Activated CD8-positive, alpha-beta T cell treated with anti-CD3 and anti-CD28 coated beads, Interleukin-2, amount 10 ng/mL, durations not matched to agents 7 days and 5 days (primary cell): ENCODE measurements at regions not wholly inside any gene's neighbourhood (a gene's known extent, or its start where the extent isn't known, plus 50 kb on each side); places are given as distances from the start of the nearest gene placed in this dataset.
A peak's percentile ranks its signal among the peaks of the same experiment; 100 is the strongest.
"Not testable (repeated sequence)": the region's sequence is repeated elsewhere in the genome, so short reads cannot be mapped to it uniquely, and the experiment has no call there.

Experiments
- ATAC-seq: fragments of 150-1000 bp; cut with Tn5 transposase; one replicate; pipeline ENCODE4 v1.10.0; 2021; ENCODE audit warnings: moderate library complexity
- CTCF ChIA-PET: fragments of 350-600 bp; sonication (Branson Sonifier 250); formaldehyde crosslinking; loops from one replicate; lab custom pipeline; 2021; ENCODE audit warnings: antibody characterized with exemption; lab: Charles Lee
- POLR2A ChIA-PET: fragments of 350-600 bp; sonication (Branson Sonifier 250); formaldehyde crosslinking; loops from one replicate; lab custom pipeline; 2021; ENCODE audit warnings: antibody characterized with exemption; lab: Charles Lee
- DNase-seq: peaks from one replicate; pipeline ENCODE4 v3.0.0-alpha.2; 2020
- H3K27ac Mint-ChIP-seq: one replicate; pipeline ENCODE4 v1.8.0; 2021; ENCODE audit warnings: mild to moderate bottlenecking, mixed read lengths
- H3K27me3 Mint-ChIP-seq: one replicate; pipeline ENCODE4 v1.8.0; 2021; ENCODE audit warnings: low read depth, mixed read lengths
- H3K36me3 Mint-ChIP-seq: one replicate; pipeline ENCODE4 v1.8.0; 2021; ENCODE audit warnings: low read depth, mixed read lengths
- H3K4me1 Mint-ChIP-seq: one replicate; pipeline ENCODE4 v1.8.0; 2021; ENCODE audit warnings: low read depth, mixed read lengths
- H3K4me3 Mint-ChIP-seq: one replicate; pipeline ENCODE4 v1.8.0; 2021; ENCODE audit warnings: mild to moderate bottlenecking, mixed read lengths
- H3K9me3 Mint-ChIP-seq: one replicate; pipeline ENCODE4 v1.8.0; 2022; ENCODE audit warnings: mixed read lengths; ENCODE audit not compliant: insufficient read depth

DNA sequence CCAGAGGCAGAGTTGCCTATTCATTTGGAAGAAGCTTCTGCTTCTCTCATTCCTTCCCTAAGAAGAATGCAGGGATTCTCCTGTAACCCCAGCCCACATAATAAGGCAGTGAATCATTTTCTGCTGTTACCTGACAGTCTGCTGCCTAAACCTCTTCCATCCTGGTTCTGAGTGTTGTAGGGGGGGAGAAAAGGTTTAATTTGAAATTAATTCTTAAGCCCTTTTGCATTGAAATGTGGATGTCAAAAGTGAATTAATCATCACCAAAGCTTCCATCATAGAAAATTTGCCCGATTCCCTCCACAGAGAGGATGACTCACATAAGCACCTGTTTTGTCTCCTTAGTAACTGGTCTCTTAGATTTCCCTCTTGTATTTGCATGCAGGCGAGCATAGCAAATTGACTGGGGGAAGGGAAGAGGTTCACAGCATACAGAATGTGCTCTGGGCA is 146.7 kb upstream of the FNDC3A start:
- ChIA-PET CTCF (interaction anchor here (1.6 kb wide), 1 partner anchor 15 kb away, joined by 4 read pairs; no protein-coding TSS in a partner anchor), POLR2A (no interaction called here)
- Mint-ChIP-seq H3K9me3 (peaks cover 11% of the 10 kb centered on the region), H3K27ac (no peak overlapping the region), H3K27me3 (no peaks in the 10 kb centered on the region), H3K4me1 (peaks cover 25% of the 10 kb centered on the region), H3K36me3 (peaks cover 11% of the 10 kb centered on the region), H3K4me3 (no peak overlapping the region)
- peak; percentile 70 for ATAC-seq
- no peak for DNase-seq

DNA sequence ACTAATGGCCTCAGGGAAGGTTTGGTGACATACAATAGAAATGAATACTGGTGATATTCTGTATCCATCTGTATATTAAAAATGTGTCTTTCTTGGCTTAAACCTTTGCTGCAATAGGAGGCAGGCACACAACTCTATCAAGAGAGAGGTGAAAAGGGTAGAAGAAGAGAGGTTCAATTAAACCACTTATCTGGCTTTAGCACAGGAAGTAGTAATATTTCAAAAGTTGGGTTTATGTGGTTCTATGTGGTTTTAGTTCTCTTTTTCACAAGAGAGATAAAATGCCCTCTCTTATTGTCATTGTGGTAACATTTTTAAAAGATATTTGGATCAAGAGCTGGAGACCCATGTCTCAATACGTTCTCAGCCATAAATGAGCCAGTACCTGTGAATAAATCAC is 146.2 kb upstream of the FNDC3A start:
- H3K4me1 Mint-ChIP-seq = peaks cover 25% of the 10 kb centered on the region
- H3K27ac Mint-ChIP-seq = no peak overlapping the region
- peaks cover 16% of the 10 kb centered on the region for H3K9me3 Mint-ChIP-seq
- CTCF ChIA-PET = interaction anchor here (0.9 to 1.6 kb wide), 3 partner anchors 12 to 58 kb away, joined by 3 to 5 read pairs (median 4); no protein-coding TSS in a partner anchor
- peaks cover 11% of the 10 kb centered on the region for H3K36me3 Mint-ChIP-seq
- no peak overlapping the region for H3K4me3 Mint-ChIP-seq
- POLR2A ChIA-PET = interaction anchor here (0.6 kb wide), 1 partner anchor 175 kb away, joined by 4 read pairs; no protein-coding TSS in a partner anchor
- ATAC-seq = peak; percentile 57
- no peak for DNase-seq
- H3K27me3 Mint-ChIP-seq = no peaks in the 10 kb centered on the region

DNA sequence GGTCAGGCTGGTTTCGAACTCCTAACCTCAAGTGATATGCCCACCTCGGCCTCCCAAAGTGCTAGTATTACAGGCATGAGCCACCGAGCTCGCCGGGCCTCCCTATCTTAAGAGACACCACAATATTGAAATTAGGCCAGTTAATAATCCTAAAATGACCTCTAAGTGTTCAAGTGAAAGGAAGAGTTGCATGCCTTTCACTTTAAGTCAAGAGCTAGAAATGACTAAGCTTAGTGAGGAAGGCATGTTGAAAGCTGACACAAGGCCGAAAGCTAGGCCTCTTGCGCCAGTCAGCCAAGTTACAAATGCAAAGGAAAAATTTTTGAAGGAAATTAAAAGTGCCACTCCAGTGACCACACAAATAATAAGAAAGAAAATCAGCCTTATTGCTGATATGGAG is 144.5 kb upstream of the FNDC3A start:
- ChIA-PET POLR2A (no interaction called here), CTCF (interaction anchor here (0.6 to 2.4 kb wide), 5 partner anchors 10 to 925 kb away, joined by 3 to 5 read pairs (median 3); no protein-coding TSS in a partner anchor)
- peaks cover 11% of the 10 kb centered on the region for H3K36me3 Mint-ChIP-seq
- H3K27me3 Mint-ChIP-seq = no peaks in the 10 kb centered on the region
- no peak for ATAC-seq
- H3K27ac Mint-ChIP-seq = no peak overlapping the region
- no peak overlapping the region for H3K4me3 Mint-ChIP-seq
- DNase-seq = no peak
- peaks cover 25% of the 10 kb centered on the region for H3K4me1 Mint-ChIP-seq
- peaks cover 18% of the 10 kb centered on the region for H3K9me3 Mint-ChIP-seq

- ChIA-PET POLR2A (no interaction called here), CTCF (interaction anchor here (2.4 kb wide), 1 partner anchor 12 kb away, joined by 5 read pairs; no protein-coding TSS in a partner anchor)
- Mint-ChIP-seq H3K27me3 (no peaks in the 10 kb centered on the region), H3K4me3 (no peak overlapping the region), H3K27ac (no peak overlapping the region), H3K9me3 (peaks cover 6% of the 10 kb centered on the region), H3K4me1 (peaks cover 25% of the 10 kb centered on the region), H3K36me3 (peaks cover 1% of the 10 kb centered on the region)
- DNase-seq (no peak), ATAC-seq (no peak)
Measured at GRCh38 chr13:48833412-48833811, 142.3 kb upstream of the FNDC3A start.

DNA sequence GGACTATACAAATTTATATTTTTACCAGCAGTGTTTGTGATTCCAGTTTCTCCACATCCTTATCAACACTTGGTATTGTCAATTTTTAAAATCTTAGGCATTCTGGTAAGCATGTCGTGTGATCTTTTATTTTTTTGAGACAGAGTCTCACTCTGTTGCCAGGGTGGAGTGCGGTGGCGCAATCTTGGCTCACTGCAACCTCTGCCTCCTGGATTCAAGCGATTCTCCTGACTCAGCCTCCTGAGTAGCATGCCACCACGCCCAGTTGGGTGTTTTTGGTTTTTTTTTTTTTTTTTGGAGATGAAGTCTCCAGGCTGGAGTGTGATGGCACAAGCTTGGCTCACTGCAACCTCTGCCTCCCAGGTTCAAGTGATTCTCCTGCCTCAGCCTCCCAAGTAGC is 140.4 kb upstream of the FNDC3A start:
- ATAC-seq, H3K27ac Mint-ChIP-seq, H3K4me1 Mint-ChIP-seq, CTCF ChIA-PET, H3K4me3 Mint-ChIP-seq, H3K36me3 Mint-ChIP-seq, DNase-seq, H3K27me3 Mint-ChIP-seq, H3K9me3 Mint-ChIP-seq, POLR2A ChIA-PET: not testable (repeated sequence)

DNA sequence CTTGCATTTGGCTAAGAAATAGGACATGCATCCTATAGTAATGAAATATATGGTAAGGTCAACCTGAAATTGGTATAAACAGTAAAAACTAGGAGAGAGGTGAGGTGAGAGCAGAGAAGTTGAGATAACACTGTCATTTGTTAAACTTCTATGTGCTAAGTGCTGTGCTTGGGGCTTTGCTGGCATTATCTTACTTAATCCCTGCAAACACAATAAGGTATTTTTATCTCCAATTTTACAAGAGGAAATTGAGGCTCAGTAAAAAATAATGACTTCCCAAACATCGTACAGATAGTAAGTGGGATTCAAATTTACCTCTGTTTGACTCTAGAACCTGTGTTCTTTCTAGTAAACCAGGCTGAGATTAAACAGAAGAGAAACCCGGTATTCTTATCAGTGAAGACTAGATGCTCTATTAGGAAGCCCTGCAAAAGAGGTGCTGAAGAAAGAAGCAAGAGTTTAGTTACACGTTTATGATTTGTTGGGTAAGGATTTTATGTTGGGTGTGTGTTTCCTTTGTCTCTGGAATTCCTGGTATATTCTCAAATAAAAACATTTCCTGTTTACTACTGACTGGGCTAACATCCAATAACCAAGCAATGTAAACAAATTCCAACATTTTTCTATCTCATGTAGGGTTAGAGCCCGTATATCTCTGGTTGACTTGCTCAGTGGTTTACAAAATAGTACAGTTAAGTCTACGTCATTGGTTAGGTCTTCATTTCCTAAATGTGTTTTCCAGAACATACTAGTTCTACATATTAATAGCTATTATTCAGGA is 137.3 kb upstream of the FNDC3A start:
- DNase-seq (no peak), ATAC-seq (no peak)
- no peaks in the 10 kb centered on the region for H3K36me3 Mint-ChIP-seq
- H3K4me1 Mint-ChIP-seq = no peaks in the 10 kb centered on the region
- POLR2A ChIA-PET = no interaction called here
- CTCF ChIA-PET = interaction anchor here (1.0 kb wide), 1 partner anchor 58 kb away, joined by 3 read pairs; no protein-coding TSS in a partner anchor
- no peak overlapping the region for H3K4me3 Mint-ChIP-seq
- no peak overlapping the region for H3K27ac Mint-ChIP-seq
- H3K9me3 Mint-ChIP-seq = peaks cover 6% of the 10 kb centered on the region
- H3K27me3 Mint-ChIP-seq = peaks cover 10% of the 10 kb centered on the region

GRCh38 chr13:48839171-48839570 is 136.5 kb upstream of the FNDC3A start:
- H3K27me3 Mint-ChIP-seq = peaks cover 10% of the 10 kb centered on the region
- no peak overlapping the region for H3K4me3 Mint-ChIP-seq
- POLR2A ChIA-PET = no interaction called here
- no peaks in the 10 kb centered on the region for H3K4me1 Mint-ChIP-seq
- H3K36me3 Mint-ChIP-seq = no peaks in the 10 kb centered on the region
- ATAC-seq = no peak
- no peak for DNase-seq
- H3K27ac Mint-ChIP-seq = no peak overlapping the region
- peaks cover 5% of the 10 kb centered on the region for H3K9me3 Mint-ChIP-seq
- CTCF ChIA-PET = interaction anchor here (1.0 kb wide), 1 partner anchor 58 kb away, joined by 3 read pairs; no protein-coding TSS in a partner anchor

- H3K27ac Mint-ChIP-seq = no peak overlapping the region
- POLR2A ChIA-PET = no interaction called here
- DNase-seq (no peak), ATAC-seq (no peak)
- H3K27me3 Mint-ChIP-seq = peaks cover 10% of the 10 kb centered on the region
- H3K4me1 Mint-ChIP-seq = no peaks in the 10 kb centered on the region
- H3K36me3 Mint-ChIP-seq = no peaks in the 10 kb centered on the region
- CTCF ChIA-PET = no interaction called here
- no peak overlapping the region for H3K4me3 Mint-ChIP-seq
- H3K9me3 Mint-ChIP-seq = no peaks in the 10 kb centered on the region
Measured at GRCh38 chr13:48840366-48840765, 135.3 kb upstream of the FNDC3A start.

GRCh38 chr13:48842316-48842715 is 133.4 kb upstream of the FNDC3A start:
- Mint-ChIP-seq H3K36me3 (no peaks in the 10 kb centered on the region), H3K4me3 (no peak overlapping the region)
- POLR2A ChIA-PET = no interaction called here

DNA sequence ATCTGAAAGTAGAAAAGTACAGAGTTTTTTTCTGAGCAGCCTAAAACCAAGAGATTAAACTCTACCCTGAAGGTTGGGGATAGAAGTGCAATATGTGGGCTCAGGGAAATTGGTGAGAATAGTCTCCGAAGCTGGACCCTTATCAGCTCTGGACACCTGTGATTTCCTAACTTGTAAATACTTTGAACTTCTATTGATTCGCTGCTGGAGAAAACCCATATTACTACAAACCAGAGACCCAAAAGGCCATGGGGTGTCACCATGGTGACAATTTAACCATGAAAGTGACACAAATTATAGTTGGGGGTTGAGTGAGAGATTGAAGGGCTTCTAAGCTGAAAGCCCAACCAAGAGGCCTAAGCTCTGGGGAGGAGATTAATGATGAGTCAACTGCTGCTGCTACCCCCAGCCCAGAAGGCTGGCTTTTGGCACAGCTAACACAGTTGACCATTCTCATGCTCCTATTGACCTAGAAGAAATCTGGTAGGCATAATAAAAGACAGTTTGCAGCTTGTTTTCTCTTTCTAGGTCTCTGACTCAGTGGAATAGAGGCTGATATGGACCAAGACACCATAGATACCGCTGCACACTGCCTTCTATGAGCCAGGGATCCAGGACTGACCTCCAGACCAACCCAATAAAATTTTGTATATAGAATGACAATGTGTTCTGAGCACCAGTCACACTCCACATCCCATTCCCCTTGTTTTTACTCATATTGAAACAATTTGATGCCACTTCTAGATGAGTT is 131.9 kb upstream of the FNDC3A start:
- no peak overlapping the region for H3K27ac Mint-ChIP-seq
- ChIA-PET CTCF (interaction anchor here (0.7 to 0.9 kb wide), 2 partner anchors 14 to 27 kb away, joined by 3 to 4 read pairs; no protein-coding TSS in a partner anchor), POLR2A (interaction anchor here (0.6 to 0.7 kb wide), 2 partner anchors 759 to 1874 kb away, joined by 3 read pairs; no protein-coding TSS in a partner anchor)
- no peaks in the 10 kb centered on the region for H3K9me3 Mint-ChIP-seq
- H3K36me3 Mint-ChIP-seq = no peaks in the 10 kb centered on the region
- ATAC-seq = no peak
- H3K4me3 Mint-ChIP-seq = no peak overlapping the region
- no peak for DNase-seq
- peaks cover 7% of the 10 kb centered on the region for H3K27me3 Mint-ChIP-seq
- H3K4me1 Mint-ChIP-seq = no peaks in the 10 kb centered on the region

More at GRCh38 chr13:48842316-48842715, 133.4 kb upstream of the FNDC3A start:
- ATAC-seq (no peak), DNase-seq (no peak)
- Mint-ChIP-seq H3K4me1 (no peaks in the 10 kb centered on the region), H3K27me3 (peaks cover 10% of the 10 kb centered on the region), H3K27ac (no peak overlapping the region), H3K9me3 (no peaks in the 10 kb centered on the region)
- CTCF ChIA-PET = interaction anchor here (1.1 kb wide), 1 partner anchor 73 kb away, joined by 4 read pairs; no protein-coding TSS in a partner anchor

GRCh38 chr13:48844676-48845075 is 131.0 kb upstream of the FNDC3A start:
- DNase-seq = no peak
- POLR2A ChIA-PET = no interaction called here
- Mint-ChIP-seq H3K4me1 (no peaks in the 10 kb centered on the region), H3K4me3 (no peak overlapping the region), H3K36me3 (no peaks in the 10 kb centered on the region), H3K27ac (no peak overlapping the region), H3K27me3 (peaks cover 13% of the 10 kb centered on the region), H3K9me3 (no peaks in the 10 kb centered on the region)
- no peak for ATAC-seq
- CTCF ChIA-PET = no interaction called here
